ENCODE measurements at regions not wholly inside any gene's neighbourhood (a gene's known extent, or its start where the extent isn't known, plus 50 kb on each side); places are given as distances from the start of the nearest gene placed in this dataset.

GRCh38 chr13:97752961-97753668 is 200.4 kb upstream of the IPO5 start:
- H3K4me1 ChIP-seq (ENCODE audit: control insufficient read depth, insufficient read depth, low read length), result no peaks in the 10 kb centered on the region
- no peaks in the 10 kb centered on the region for H4K20me1 ChIP-seq (ENCODE audit: control insufficient read depth, insufficient read depth)
- 8% methylated on average over 7 of the region's 7 CpGs for WGBS (ENCODE audit: insufficient coverage, insufficient replicate concordance, low lambda C conversion rate, missing lambda C conversion rate)
- DNase-seq (ENCODE audit: low read depth, low spot score), result no peak
- FAIRE-seq, result no peak
- no peak for ATAC-seq
- no peak overlapping the region for H3K27ac ChIP-seq (ENCODE audit: control insufficient read depth, insufficient read depth)
- no peaks in the 10 kb centered on the region for H3K36me3 ChIP-seq (ENCODE audit: control insufficient read depth in 2 of 2, insufficient read depth in 2 of 2, low read length in 1 of 2)
- BruUV-seq (replicated peaks), result no TSS peak
- H3K9me3 ChIP-seq (replicated peaks; ENCODE audit: control insufficient read depth, insufficient read depth, low read length), result no peaks in the 10 kb centered on the region
- H3K27me3 ChIP-seq (replicated peaks in 1 of 2; ENCODE audit: control insufficient read depth in 2 of 2, insufficient read depth in 2 of 2, low read length in 1 of 2), result no peaks in the 10 kb centered on the region
- no peaks in the 10 kb centered on the region for H3K79me2 ChIP-seq (ENCODE audit: control insufficient read depth, insufficient read depth, low read length)
- H2AFZ ChIP-seq (ENCODE audit: control insufficient read depth, low read depth, low read length), result no peak overlapping the region
- in situ Hi-C loops (cut with MboI) (no loop called here), intact Hi-C loops (cut with micrococcal nuclease; ENCODE audit: unreplicated experiment) (no loop called here)
- CTCF ChIA-PET, result no interaction called here
- SMC1A ChIA-PET (ENCODE audit: uncharacterized antibody, unreplicated experiment), result no interaction called here
- H3K4me3 ChIP-seq, result no peak overlapping the region
- H3K4me2 ChIP-seq (ENCODE audit: control insufficient read depth, insufficient read depth), result no peak overlapping the region
- TF ChIP-seq IKZF2 (IDR thresholded peaks at IDR 0.05) (no peak), ZNF207 (IDR thresholded peaks at IDR 0.05; ENCODE audit: borderline replicate concordance) (no peak), SMAD5 (IDR thresholded peaks at IDR 0.05; ENCODE audit: low read depth) (no peak), ZNF24 (IDR thresholded peaks at IDR 0.05) (no peak), NFYA (IDR thresholded peaks at IDR 0.05; ENCODE audit: borderline replicate concordance, low read depth, low read length) (no peak), MYB (IDR thresholded peaks at IDR 0.05; ENCODE audit: borderline replicate concordance, low read depth, low read length) (no peak), PML (IDR thresholded peaks at IDR 0.05; ENCODE audit: low read length) (no peak), ZBED1 (IDR thresholded peaks at IDR 0.05; ENCODE audit: borderline replicate concordance) (no peak), FOXK2 (IDR thresholded peaks at IDR 0.05) (no peak), CHD2 (IDR thresholded peaks at IDR 0.05; ENCODE audit: borderline replicate concordance, low read depth, low read length) (no peak), ATF7 (IDR thresholded peaks at IDR 0.05; ENCODE audit: low read depth) (no peak), CHD1 (IDR thresholded peaks at IDR 0.05; ENCODE audit: low read depth, low read length) (no peak), IRF4 (IDR thresholded peaks at IDR 0.05; ENCODE audit: low read depth, low read length) (no peak), BCL11A (IDR thresholded peaks at IDR 0.05; ENCODE audit: low read depth, low read length) (no peak), RUNX3 (IDR thresholded peaks at IDR 0.05; ENCODE audit: low read length) (no peak), NFYB (IDR thresholded peaks at IDR 0.05; ENCODE audit: insufficient read depth, low read depth, low read length) (no peak), E2F4 (IDR thresholded peaks at IDR 0.05; ENCODE audit: low read depth, low read length) (no peak), TAF1 (IDR thresholded peaks at IDR 0.05; ENCODE audit: borderline replicate concordance, low read depth, low read length) (no peak), POU2F2 (IDR thresholded peaks at IDR 0.05; ENCODE audit: borderline replicate concordance, low read depth, low read length) (no peak)
- TF ChIP-seq, protein P1, sequence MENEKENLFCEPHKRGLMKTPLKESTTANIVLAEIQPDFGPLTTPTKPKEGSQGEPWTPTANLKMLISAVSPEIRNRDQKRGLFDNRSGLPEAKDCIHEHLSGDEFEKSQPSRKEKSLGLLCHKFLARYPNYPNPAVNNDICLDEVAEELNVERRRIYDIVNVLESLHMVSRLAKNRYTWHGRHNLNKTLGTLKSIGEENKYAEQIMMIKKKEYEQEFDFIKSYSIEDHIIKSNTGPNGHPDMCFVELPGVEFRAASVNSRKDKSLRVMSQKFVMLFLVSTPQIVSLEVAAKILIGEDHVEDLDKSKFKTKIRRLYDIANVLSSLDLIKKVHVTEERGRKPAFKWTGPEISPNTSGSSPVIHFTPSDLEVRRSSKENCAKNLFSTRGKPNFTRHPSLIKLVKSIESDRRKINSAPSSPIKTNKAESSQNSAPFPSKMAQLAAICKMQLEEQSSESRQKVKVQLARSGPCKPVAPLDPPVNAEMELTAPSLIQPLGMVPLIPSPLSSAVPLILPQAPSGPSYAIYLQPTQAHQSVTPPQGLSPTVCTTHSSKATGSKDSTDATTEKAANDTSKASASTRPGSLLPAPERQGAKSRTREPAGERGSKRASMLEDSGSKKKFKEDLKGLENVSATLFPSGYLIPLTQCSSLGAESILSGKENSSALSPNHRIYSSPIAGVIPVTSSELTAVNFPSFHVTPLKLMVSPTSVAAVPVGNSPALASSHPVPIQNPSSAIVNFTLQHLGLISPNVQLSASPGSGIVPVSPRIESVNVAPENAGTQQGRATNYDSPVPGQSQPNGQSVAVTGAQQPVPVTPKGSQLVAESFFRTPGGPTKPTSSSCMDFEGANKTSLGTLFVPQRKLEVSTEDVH (IDR thresholded peaks at IDR 0.05; ENCODE audit: low read depth, partially characterized antibody), result no peak
- RAD21 ChIA-PET (ENCODE audit: unreplicated experiment), result no interaction called here
- H3K9ac ChIP-seq (ENCODE audit: control insufficient read depth, insufficient read depth, low read length), result no peak overlapping the region
- POLR2A ChIA-PET, result no interaction called here

Measured in GM12878 (cell line).